Omental fat pad (tissue), 3 donors: ENCODE measurements at regions not wholly inside any gene's neighbourhood (a gene's known extent, or its start where the extent isn't known, plus 50 kb on each side); places are given as distances from the start of the nearest gene placed in this dataset.
"Not testable (repeated sequence)": the region's sequence is repeated elsewhere in the genome, so short reads cannot be mapped to it uniquely, and the experiment has no call there.

Source experiments
- ATAC-seq: fragments of 150-250 bp; one replicate; pipeline ENCODE4 v1.9.1; 2016; ENCODE audit warnings: mild to moderate bottlenecking, moderate library complexity; ENCODE audit not compliant: low FRiP score
- DNase-seq: peaks from one replicate; pipeline ENCODE4 v3.0.0-alpha.2; 2019; ENCODE audit warnings: low spot score
- CTCF ChIP-seq, 3 donors: fragments of 450-650 bp; IDR thresholded peaks; one replicate each; pipeline ENCODE4 v1.5.1; 2016 to 2017; ENCODE audit warnings: antibody characterized with exemption in 3 of 3, mild to moderate bottlenecking in 3 of 3, moderate library complexity in 2 of 3

DNA sequence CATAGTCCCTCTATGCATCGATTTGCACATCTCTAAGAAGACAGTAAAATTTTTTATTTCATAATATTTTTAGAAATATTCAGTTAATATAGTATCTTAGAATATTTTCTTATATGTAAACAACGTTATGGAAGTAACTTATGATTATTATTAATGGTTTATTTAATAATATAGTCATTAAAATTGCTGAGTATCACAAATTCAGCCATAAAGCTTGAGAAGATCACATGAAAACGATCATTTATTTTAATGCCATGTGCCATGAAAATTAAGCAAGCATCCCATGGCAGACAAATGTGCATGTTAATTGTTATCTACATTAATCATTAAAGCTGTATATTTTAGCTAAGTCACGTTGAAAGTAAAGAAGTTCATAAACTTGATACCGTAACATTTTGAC lies 907.1 kb downstream of the KCNT2 start:
- DNase-seq (no peak), ATAC-seq (no peak)
- TF ChIP-seq CTCF (IDR thresholded peaks at IDR 0.05) = no peak

DNA sequence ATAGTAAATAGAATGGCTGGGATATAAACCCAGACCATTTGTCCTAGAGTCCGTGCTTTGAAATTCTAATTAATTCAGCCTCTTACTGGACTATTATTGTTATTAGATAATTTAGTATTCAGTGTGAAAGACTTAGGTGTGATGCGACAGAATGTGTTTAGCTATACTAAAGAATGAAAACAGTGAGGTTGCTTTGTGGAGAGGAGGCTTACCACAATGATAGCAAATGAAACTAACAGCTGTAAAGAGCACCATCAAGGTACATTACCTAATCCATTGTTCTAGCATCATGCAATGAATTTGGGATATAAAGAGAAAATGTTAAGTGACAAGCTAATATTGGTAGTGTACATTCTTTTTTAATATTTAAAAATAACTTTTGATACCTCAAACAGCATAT lies 911.1 kb downstream of the KCNT2 start:
- DNase-seq (no peak), ATAC-seq (no peak)
- TF ChIP-seq CTCF (IDR thresholded peaks at IDR 0.05) = no peak

DNA sequence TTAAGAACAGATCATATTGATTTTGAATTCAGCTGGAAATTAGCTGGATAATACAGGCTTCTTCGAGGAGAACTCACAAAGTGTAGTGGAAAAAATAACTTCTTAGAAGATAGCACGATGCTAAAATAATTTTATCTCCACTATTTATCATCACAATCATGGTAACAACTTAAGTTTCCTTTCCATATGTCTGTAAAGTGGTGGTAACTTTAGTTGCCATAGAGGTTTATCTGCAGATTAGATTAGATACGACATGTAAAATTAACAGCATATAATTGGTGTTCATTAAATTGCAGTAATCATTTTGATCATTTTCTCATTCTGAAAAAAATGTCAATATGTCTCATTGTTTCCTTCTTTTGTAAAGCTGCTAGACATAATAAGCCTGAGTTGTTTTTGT lies 921.5 kb downstream of the KCNT2 start:
- DNase-seq (no peak), ATAC-seq (no peak)
- TF ChIP-seq CTCF (IDR thresholded peaks at IDR 0.05) = no peak

DNA sequence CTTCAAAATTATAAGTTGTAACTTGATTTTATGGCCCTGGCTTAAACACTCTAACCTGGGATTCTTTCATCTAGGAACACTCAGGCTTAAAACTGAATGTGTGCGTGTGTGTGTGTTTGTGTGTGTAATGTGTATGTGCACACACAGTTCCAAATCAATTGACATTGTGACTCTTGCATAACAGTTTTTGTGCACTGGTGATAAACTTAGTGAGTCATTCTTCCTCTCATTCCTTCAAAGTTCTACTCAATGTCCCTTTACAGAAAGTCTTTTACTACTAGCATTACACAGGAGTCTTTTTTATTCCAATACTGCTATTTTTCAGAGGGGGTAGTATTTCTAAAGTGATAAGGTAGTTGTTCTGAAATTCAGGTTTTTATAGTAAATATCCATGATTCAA lies 943.6 kb downstream of the KCNT2 start:
- no peak for ATAC-seq
- DNase-seq = no peak
- no peak for TF ChIP-seq CTCF (IDR thresholded peaks at IDR 0.05)

GRCh38 chr1:195663549-195664280 lies 944.5 kb downstream of the KCNT2 start:
- TF ChIP-seq CTCF (IDR thresholded peaks at IDR 0.05) = no peak
- no peak for ATAC-seq
- no peak for DNase-seq

GRCh38 chr1:195656780-195657179 lies 951.5 kb downstream of the KCNT2 start:
- no peak for DNase-seq
- no peak for ATAC-seq
- TF ChIP-seq CTCF (IDR thresholded peaks at IDR 0.05) = no peak

- DNase-seq, ATAC-seq: not testable (repeated sequence)
Observed at GRCh38 chr1:195648875-195649274, 959.4 kb downstream of the KCNT2 start.
